Superior temporal gyrus (tissue), 1 donor: ENCODE measurements at regions not wholly inside any gene's neighbourhood (a gene's known extent, or its start where the extent isn't known, plus 50 kb on each side); places are given as distances from the start of the nearest gene placed in this dataset.

Source experiments
- DNase-seq: peaks from one replicate; pipeline ENCODE4 v3.0.0-alpha.2; 2016; ENCODE audit errors: extremely low spot score

DNA sequence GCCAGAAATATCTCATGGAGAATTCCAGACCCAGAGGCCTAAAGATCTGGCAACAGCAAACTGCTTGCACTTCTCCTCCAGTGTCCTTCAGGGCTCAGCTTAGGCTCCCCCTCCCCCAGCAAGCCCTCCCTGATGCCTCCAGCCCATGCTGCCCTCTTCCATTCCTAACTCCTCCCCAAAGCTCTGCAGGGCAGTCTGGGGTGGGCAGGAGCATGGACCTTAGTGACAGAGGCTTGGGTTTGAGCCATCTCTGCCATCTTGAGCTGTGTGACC is 436.8 kb downstream of the PTPRU start:
- no peak for DNase-seq

DNA sequence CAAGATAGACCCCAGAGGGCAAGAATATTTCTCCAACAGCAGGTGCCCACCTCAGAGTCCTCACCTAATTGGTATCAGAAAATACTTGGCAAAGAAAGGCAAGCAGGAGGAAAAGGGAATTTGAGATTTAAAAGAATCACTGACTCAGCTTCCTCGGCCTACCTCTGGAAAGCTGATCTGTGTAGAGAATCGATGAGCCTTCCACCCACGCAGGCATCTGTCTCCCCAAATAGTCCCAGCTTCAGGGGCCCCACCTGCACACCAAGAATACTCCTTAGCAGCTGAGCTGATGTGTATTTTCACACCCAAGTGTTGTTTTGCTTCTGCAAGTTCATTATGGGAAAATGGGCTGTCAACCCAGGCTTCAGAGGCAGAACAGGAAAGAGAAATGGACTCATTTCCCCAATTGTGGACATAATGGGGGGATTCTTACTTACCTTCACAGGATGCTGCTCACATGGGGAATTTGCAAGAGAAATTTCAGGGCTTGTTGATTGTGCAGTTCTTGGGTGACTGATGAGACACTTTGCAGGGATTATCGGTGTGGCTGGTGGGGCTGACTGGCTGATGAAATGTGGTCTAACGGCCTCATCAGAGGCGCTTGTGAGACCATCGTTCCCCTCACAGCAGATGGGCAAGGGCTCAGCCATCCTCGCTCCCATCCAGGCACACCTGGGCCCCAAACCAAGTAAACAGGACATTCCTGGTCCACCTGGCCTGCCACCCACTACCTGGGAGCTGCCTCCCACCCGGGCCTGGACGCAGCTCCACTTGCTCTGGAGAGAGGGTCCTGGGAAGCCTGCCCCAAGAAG is 436.3 kb downstream of the PTPRU start:
- no peak for DNase-seq

DNA sequence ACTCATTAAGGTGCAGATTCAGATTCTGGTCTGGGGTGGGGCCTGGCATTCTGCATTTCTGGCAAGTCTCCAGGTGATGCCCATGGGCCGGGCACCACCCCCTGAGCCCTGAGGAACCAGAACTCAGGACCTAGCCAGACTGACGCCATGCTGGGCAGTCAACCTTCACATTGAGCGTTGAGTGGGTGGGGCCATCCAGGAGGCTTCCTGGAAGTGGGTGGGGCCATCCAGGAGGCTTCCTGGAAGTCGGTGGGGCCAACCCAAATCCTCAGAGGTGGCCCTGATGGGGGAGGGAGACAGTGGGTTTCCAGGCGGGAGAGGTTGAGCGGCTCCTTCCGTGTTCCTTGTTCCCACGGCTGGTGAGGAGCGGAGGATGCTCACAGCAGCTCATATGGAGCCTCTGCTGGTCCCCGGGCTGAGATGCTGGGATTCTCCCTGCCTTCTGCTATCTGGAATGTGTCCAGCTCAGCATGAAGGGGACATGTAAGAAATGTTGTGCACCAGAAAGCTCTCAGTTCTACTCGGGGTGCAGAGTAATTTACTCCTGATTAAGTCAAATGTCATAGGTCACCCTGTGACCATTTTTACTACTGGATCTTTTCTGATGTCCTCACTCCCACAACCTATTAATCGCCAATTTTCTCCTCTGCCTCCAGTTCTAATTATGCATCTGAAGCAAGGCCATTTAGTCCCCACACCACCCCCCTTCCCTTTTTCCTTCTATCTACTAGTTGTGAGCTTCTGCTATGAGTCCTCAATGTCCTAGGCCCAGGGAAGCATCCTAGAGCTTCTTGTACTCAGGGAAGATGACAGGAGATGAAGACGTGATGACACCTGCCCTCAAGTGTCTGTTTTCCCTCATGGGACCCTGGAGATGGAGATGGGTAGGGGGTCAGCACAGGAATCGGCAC is 435.4 kb downstream of the PTPRU start:
- no peak for DNase-seq

DNA sequence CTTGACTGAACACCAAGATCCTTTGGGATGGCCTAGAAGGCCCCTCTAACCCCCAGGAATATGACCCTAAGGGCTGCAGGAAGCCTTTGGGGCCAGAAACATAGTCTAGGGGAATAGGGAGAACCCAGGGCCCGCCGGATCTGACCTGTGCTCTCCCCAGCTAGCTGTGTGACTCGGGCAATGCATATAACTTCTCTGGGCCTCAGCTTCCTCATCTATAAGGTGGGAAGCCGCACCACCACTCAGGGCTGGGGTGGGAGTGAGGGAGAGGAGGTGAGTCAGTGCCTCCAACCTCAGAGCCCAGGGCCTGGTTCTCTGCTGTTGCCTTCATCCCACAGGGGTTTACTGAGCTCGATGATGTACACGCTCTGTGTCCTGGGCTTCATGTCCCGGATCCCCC is 434.4 kb downstream of the PTPRU start:
- no peak for DNase-seq

DNA sequence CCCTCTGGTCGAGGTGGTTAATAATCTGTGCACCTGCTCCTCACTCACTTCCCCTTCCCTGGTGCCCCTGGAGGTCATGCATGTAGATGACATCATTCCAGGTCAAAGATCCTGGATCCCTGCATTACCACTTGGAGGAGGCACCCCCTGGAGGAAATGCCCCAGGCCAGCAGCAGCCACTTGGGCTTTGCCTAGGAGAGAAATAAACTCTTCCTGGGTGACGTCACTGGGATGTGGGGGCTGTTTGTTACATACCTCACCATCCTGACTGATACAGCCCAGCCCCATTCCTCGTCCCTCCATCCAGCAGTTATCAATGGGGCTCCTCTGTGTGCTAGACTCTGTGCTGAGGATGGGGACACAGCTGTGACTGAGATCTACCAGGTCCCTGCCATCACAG is 433.6 kb downstream of the PTPRU start:
- DNase-seq, result no peak

DNA sequence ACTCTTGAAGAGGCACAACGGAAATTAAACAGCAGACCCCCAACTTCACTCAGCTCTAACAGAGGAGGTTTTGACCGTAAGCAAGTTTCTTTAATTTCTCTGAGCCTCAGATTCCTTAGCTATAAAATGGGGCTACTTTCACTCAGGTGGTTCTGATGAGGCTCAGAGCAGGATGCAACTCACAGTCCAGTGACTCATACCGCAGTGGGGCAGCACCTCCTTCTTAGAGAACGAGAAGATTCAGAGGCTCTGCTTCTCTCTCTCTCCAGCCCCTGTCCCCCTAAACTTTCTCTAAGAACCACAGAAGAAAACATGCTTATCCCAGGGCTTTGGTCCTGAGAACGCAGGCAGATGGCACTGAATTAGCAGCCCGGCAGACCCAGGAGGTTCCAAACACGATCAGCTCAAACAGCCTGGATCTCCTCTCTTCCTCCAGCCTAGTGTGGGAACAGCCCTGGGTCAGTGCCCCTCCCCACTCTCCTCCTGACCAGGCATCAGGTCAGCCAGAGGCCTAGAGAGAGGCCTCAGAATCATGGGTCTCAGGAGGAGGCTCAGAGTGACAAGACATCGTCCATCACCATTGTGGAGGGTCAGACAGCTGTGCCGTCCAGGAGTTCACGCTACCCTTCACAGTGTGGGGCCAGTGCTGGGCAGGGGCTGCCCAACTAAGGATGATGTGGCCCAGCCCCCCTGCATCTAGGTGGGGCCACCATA is 433.0 kb downstream of the PTPRU start:
- DNase-seq, result no peak

DNA sequence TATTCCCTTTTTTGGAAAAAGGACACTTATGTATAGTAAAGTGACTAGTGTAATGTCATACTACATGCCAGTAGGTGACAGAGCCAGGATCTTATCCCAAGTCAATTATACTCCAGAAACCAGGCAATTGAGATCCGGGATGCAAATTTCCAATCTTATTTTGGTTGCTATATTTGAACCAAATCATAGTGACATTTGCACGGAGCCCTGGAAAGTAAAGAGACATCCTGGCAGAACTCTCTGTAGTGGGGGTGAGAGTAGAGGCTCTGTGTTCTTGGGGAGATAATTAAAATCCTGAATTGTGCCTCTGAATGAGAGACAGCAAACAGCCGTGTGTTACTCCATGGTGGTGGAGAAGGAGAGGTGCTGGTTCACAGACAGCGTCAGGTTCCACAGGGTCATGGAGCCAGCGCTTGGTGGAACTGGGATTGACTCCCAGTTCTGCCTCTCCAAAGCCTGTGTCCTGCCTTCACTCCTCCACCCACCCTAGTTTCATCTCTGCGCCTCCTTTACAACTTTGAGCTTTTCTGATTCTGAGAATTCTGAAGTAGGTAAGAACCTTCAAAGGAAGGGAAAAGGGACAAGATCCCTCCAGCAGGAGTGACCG is 432.3 kb downstream of the PTPRU start:
- no peak for DNase-seq

DNA sequence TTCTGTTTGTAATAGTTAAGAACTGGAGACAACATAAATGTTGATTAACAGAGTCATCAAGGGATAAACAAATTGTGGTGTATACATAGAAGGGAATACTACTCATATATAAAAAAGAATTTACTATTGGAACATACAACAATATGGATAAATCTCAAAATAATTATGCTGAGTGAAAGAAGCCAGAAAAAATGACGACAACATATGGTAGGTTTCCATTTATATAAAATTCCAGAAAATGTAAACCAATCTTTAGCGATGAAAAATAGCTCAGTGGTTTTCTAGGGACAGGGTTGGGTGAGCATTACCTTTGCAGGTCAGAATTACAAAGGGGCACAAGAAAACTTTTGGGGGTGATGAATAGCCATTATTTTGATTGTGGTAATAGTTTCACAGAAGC is 431.6 kb downstream of the PTPRU start:
- no peak for DNase-seq

DNA sequence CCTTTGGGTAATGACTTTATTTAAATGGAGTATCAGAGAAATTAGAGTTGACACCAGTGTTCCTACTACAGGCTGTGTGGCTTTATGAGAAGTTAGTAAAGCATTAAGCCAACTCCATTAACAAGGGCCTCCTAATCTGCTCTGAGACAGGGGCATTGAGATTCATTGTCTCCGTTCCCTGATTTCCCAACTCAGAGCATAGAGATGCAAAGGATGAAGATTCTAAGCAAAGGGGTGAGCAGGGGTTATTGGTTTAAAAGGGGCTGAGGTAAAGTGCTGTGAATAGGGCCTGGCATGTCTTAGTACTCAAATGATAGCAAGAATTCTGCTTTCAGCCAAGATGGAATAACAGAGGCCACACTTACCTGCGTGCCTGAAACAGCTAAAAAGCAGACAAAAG is 428.4 kb downstream of the PTPRU start:
- DNase-seq, result no peak

DNA sequence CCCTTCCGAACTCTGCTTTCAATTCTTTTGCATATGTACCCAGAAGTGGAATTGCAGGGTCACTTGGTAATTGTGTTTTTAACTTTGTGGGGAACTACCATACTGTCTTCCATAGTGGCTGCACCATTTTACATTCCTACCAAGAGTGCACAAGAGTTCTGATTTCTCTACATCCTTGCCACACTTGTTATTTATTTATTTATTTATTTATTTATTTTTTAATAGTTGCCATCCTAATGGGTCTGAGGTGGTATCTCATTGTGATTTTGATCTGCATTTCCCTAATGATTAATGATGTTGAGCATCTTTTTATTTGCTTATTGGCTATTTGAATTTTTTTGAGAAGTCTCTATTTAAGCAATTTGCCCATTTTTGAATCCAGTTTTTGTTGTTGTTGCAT is 422.4 kb downstream of the PTPRU start:
- no peak for DNase-seq

DNA sequence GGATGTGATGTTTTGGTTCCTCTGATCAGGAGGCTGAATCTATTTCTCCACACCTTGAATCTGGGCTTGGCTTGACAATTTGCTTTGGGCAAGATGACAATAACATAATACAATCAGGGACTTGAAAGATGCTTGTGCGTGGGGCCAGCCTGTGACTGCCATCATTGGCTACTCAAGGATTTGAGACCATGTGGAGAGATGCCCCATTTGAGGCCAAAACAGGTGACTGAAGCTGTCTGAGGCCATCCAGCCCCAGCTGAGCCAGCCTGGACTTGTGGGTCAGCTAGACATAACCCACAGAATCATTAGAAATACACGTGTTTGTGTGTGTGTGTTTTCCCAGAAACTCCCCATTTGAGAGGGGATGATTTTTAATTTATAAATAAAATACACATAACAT is 421.5 kb downstream of the PTPRU start:
- no peak for DNase-seq

DNA sequence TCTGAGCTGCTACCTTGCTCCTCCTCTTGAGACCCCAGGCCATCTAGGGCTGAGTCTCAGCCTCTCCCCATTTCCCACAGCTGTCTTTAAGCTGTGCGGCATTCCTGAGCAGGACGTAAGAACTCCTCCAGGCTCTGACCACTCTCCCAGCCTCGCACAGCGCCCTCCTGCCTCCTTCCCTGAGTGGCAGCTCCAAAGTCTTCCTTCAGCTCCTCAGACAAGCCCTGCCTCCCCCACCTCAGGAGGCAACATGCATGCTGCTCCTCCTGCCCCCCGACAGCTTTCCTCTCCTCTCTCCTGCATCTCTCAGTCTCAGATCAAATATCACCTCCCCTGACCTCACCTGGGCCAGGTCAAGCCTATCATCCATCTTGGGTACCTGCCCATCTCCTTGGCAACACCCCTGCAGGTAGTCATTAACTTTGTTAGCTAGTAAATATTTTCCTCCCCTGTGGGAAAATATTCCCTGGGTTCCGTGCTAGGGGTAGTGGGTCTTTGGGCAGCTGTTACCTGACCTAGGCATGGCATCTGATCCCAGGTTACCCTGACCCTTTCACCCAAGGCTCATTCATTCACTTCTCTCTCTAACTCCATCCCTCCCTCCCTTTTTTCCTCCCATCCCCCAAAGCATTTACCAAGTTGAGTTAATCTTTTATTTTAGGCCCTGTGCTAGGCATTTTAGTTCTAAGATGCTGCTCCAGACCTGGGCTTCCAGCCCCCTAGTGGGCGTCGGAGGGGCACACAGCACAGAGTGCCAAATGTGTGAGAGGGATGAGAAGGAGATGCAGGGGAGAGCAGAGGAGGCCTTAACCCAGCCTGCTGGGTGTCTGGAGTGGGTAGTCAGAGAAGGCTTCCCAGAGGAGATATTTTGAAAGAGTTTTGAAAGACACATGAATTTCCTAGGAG is 419.9 kb downstream of the PTPRU start:
- no peak for DNase-seq

DNA sequence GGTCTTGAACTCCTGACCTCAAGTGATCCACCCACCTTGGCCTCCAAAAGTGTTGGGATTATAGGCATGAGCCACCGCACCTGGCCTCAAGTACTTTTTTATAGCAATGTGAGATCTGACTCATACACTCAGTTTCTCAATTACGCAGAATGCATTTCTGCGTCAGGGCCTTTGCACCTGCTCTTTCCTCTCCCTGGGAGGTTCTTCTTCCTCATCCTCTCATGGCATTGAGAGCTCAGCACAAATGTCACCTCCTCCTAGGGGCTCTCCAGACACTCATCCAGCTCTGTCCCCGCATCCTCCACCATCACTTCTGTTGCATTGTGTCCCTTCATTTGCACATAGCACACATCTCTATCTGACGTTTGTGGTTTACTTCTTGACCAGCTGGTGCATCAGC is 418.8 kb downstream of the PTPRU start:
- no peak for DNase-seq

DNA sequence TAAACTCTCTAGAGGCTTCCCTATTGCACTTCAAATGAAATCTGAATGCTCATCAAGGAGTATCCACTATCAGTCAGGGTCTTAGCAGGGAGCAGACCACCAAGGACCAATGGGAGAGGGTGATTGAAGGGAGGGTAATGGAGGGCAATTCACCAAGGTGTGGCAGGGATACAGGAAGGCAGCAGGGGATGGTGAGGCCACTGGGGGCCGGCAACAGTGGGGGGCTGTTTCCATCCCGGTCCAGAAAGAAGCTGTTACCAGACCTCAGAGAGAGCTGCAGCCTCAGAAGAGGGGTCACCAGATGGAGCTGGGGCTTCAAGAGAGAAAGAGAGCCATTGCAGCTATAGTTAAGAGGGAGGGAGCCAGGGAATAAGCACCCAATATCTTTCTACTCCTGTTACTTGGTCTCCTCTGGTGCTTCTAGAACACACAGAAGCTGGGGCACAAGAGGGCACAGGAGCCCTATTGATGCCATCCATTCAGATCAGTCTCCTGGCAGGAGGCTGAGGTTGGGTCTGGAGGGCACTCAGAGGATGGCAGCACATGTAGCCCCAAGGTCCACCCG is 417.6 kb downstream of the PTPRU start:
- DNase-seq, result no peak

DNA sequence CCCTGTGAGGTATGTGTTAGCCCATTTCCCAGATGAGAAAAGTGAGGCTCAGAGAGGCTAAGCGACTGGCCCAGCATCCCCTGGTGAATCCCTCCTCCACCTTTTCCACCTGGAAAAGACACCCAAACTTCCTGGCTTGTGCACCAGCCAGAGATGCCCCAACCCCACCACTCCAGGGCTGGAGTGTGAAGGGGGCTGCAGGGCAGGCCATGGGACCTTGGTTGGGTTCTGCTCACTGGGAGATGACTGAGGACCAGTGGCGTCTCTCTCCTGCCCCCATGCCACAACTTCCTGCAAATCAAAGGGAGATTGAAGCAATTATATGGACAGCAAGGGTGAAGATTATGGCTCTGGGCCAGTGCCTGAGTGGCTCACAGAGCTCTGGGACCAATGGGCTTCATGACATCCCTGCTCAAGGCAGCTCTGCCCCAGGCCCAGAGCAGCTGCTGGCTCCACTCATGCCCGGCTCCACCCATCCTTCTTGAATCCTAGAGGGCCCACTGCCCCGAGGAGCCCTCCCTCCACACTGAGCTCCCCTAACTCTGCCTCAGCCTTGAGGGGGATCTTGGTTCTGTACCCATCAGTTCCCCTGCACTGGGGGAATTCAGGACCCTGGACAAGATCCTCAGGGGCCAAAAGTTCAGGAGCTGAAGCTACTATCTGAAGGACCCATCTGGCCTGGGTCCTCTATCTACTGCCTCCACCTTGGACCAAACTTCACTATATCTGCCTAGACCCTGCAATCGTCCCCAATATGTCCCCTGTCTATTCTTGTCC is 416.9 kb downstream of the PTPRU start:
- no peak for DNase-seq

DNA sequence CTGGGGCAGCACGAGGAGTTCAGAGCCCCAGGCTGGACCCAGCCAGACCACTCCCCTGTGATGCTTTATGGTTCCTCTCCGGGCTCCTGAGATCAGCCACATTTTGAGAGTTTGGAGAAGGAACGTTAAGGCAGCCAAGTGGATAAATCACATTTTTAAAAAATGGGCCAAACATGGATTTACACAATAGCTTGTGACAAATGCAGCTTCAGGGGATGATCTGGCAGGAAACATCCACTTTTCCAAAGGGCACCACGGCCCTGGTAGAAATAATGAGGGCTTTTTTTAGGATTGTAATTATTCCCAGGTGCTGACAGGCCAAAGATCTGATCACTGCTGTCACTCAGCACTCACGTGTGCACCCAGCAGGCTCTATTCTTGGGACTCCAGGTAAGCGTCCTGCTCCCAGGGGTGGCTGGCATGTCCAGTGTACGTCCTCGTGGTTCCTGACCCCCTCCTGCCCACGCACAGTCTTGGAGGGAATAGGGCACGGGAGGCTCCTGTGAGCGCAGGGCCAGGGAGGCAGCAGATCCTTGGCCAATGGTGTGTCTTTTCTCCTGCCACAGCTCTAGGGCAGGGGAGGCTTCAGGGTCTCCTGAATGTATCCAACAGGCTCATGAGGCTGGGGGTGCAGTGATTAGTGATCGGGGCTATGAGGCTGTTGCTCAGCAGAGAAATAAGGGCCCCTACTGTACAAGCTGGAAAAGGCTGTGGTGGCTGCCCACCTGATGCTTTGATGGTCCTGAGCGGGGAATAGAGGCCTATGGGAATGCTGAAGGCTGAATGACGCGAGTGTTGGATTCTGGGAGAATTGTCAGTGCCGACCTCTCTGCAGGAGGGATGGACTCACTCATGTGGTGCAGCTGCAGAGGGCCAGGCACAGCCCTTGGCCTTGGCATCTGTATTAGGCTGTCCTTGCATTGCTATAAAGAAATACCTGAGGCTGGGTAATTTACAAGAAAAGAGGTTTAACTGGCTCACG is 415.7 kb downstream of the PTPRU start:
- no peak for DNase-seq

DNA sequence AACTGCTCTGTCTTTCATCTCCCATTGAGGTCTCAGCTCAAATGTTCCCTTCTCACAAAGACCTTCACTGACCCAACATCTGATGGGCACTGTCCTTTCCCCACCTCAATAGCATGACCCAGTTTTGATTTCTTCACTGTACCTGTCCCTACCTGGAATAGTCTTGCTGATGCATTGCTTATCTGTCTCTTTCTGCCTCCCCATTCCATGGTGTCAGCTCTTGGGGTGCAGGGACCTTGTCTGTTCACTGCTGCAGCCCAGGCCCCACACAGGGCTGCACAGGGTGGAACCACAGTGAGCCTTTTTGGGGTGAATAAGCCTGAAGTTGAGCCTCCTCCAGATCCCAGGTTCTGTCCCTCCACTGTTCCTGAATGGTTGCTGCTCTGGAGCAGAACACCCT is 414.9 kb downstream of the PTPRU start:
- DNase-seq, result no peak

DNA sequence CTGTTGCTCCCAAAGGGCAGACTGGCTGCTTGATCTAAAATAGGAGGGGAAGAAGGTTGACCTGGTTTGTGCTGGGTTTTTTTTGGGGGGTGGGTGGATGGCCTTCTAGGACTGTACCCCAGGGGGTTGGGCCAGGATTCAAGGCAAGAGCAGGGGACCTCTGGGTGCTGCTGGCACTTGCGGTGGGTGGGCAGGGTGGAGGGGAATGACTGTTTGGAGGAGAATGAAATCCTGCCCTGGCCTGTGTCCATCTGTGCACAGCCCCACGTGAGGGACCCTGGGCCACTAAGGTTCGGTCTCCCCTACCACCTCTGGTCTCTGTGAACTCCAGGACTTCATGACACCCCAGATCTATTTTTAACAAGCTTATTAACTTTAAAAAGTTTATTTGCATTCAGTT is 414.2 kb downstream of the PTPRU start:
- no peak for DNase-seq

DNA sequence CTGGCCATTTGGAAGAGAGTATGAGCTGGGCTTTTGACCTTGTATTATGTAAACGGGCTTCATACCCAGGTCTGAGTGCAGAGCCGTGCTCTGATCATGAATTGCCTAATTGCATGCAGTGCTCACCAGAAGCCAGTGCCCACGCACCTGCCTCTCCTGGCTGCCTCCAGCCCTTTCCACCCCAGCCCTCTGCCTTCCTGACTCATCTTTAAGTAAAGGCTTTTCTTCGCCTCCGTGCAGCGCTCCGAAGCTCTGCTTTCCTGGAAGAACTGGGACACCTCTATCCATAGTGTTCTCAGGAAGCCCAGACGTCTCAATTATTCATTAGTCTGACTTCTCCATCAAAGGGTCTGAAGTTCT is 413.7 kb downstream of the PTPRU start:
- no peak for DNase-seq
